Activated CD4-positive, CD25-positive, alpha-beta regulatory T cell treated with anti-CD3 and anti-CD28 coated beads, Interleukin-2, amount 50 U/mL, for 72 hours (primary cell): ENCODE measurements at regions not wholly inside any gene's neighbourhood (a gene's known extent, or its start where the extent isn't known, plus 50 kb on each side); places are given as distances from the start of the nearest gene placed in this dataset.
"Not testable (repeated sequence)": the region's sequence is repeated elsewhere in the genome, so short reads cannot be mapped to it uniquely, and the experiment has no call there.

Experiments
- DNase-seq: peaks from one replicate; pipeline ENCODE4 v3.0.0; 2021

GRCh38 chr2:87075054-87075790 is 53.6 kb upstream of the PLGLB1 start:
- peak; percentile 43 for DNase-seq

- peak; percentile 62 for DNase-seq
Observed at GRCh38 chr2:87075791-87076252, 54.2 kb upstream of the PLGLB1 start.

- peak; percentile 89 for DNase-seq
Observed at GRCh38 chr2:87076253-87077123, 54.8 kb upstream of the PLGLB1 start.

GRCh38 chr2:87077124-87077446 is 55.4 kb upstream of the PLGLB1 start:
- DNase-seq, result not testable (repeated sequence)

GRCh38 chr2:87081727-87082126 is 60.1 kb upstream of the PLGLB1 start:
- not testable (repeated sequence) for DNase-seq

GRCh38 chr2:87088079-87088478 is 66.4 kb upstream of the PLGLB1 start:
- DNase-seq, result not testable (repeated sequence)

- DNase-seq, result not testable (repeated sequence)
Observed at GRCh38 chr2:87089401-87089800, 67.8 kb upstream of the PLGLB1 start.

GRCh38 chr2:87093252-87093651 is 71.6 kb upstream of the PLGLB1 start:
- DNase-seq, result not testable (repeated sequence)

GRCh38 chr2:87093937-87094529 is 72.4 kb upstream of the PLGLB1 start:
- DNase-seq, result not testable (repeated sequence)

GRCh38 chr2:87095804-87096203 is 74.2 kb upstream of the PLGLB1 start:
- not testable (repeated sequence) for DNase-seq

GRCh38 chr2:87128761-87129553 is 107.3 kb upstream of the PLGLB1 start:
- DNase-seq, result not testable (repeated sequence)

- not testable (repeated sequence) for DNase-seq
Observed at GRCh38 chr2:87132577-87132976, 110.9 kb upstream of the PLGLB1 start.

GRCh38 chr2:87151835-87152493 is 130.3 kb upstream of the PLGLB1 start:
- DNase-seq, result not testable (repeated sequence)

GRCh38 chr2:87174454-87174853 is 152.8 kb upstream of the PLGLB1 start:
- not testable (repeated sequence) for DNase-seq

GRCh38 chr2:87183373-87183772 is 161.7 kb upstream of the PLGLB1 start:
- not testable (repeated sequence) for DNase-seq

- DNase-seq, result not testable (repeated sequence)
Observed at GRCh38 chr2:87184260-87184659, 162.6 kb upstream of the PLGLB1 start.

- DNase-seq, result not testable (repeated sequence)
Observed at GRCh38 chr2:87189214-87189613, 167.6 kb upstream of the PLGLB1 start.

- DNase-seq, result not testable (repeated sequence)
Observed at GRCh38 chr2:87193336-87193735, 171.7 kb upstream of the PLGLB1 start.

GRCh38 chr2:87194254-87194999 is 172.8 kb upstream of the PLGLB1 start:
- not testable (repeated sequence) for DNase-seq

GRCh38 chr2:87196720-87197388 is 175.2 kb upstream of the PLGLB1 start:
- DNase-seq, result not testable (repeated sequence)

- not testable (repeated sequence) for DNase-seq
Observed at GRCh38 chr2:87198422-87198821, 176.8 kb upstream of the PLGLB1 start.
